CD4-positive, alpha-beta T cell treated with Interferon alpha-2 for 1 hour (primary cell): ENCODE measurements at regions not wholly inside any gene's neighbourhood (a gene's known extent, or its start where the extent isn't known, plus 50 kb on each side); places are given as distances from the start of the nearest gene placed in this dataset.

Source experiments
- DNase-seq, 2 donors: peaks; one replicate each; pipeline ENCODE4 v3.0.0-alpha.2; 2020 to 2022

DNA sequence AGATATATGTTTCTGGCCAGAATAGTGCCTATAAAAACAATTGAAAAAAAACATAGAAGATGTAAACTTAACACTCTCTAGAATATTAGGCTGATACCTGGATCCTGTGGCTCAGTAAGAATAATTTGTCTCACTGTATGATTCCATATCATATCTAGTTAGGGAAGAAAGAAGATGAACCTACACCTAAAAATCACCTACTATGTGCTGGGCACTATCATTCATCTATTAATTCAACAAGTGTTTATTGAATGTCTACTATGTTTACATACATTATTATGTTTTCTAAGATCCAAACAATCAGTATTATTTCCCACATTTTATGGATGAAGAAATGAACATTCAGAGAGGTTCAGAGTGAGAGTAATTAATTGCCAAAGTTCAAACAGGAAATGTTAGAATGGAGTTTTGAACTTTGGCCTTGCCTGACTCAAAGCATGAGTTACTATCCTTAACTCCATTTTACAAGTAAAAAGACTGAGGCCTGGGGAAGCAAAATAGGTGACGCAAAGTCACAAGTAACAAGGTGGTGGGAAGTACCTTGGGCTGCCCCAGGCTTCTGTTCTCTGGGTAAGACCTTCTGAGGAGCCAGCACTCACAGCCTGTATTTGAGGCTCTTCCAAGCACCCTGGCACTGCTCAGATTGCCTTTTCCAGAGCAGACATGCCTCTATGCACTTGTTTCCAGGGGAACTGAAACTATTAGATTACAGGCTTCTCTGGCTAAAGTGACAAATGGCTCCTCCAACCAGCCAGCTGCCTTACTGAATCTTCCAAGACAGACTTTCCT is 111.1 kb upstream of the ACSL4 start:
- no peak for DNase-seq

- no peak for DNase-seq
Measured at GRCh38 chrX:109844986-109845385, 111.9 kb upstream of the ACSL4 start.

DNA sequence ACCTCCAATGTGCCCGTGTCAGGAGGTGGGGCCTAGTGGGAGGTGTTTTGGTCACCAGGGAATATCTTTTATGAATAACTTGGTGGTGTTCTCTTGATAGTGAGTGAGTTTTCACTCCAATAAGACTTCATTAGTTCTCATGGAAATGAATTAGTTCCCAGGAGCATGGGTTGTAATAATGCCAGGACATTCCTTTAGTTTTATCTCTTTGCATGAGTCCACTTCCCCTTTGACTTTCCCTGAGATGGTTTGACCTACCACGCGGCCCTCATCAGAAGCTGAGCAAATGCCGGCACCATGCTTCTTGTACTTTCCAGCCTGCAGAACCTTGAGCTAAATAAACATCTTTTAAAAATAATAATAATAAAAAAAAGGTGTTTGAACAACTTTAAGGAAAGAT is 112.9 kb upstream of the ACSL4 start:
- DNase-seq = no peak

- DNase-seq = no peak
Measured at GRCh38 chrX:109847257-109848187, 114.5 kb upstream of the ACSL4 start.

DNA sequence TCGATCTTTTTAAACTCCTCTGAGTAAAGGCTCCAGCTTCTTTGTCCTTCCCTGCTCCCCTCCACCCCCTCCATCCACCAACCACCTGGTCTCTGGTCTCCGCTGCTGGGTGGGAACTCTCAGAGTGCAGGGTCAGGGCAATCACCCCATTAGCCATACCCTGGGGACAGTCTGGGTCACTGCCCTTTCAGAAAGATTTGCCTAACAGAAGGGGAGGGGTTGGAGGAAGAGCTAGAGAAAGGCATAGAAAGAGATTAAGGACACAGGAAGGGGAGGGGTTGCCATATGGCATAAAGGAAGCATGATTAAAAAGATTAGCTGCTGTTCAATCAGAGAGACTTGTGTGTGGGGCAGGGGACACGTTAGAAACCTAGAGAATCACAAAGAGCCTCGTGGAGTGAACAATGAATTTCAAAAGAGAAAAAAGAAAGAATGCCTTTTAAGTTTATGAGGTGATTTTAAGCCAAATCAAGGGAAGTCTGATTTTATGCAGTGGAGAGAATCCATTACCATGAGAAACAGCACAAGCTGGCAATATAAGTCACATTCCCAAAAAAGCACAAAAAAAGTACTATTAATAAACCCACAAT is 115.5 kb upstream of the ACSL4 start:
- DNase-seq = no peak

GRCh38 chrX:109854096-109854495 is 121.0 kb upstream of the ACSL4 start:
- DNase-seq = no peak

DNA sequence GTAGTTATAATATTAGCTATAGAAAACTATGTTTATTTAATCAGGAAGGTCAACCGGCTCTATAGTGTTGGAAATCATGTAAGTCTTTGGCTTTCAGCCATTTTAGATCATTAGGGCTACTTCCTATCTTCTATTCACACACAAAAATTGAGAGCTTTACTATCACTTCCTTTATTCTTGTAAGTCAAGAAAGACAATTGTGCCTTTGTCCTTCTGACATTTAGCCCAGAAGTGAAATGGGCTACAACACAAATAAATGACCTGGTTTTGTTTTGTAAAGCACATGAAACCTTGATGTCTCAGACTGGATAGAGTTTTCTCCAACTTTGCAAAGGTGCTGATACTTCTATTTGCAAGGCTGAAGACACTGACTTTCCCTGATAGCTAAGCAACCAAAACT is 122.4 kb upstream of the ACSL4 start:
- DNase-seq = no peak

- peak; percentile 4 to 57 for DNase-seq
Measured at GRCh38 chrX:109856974-109857373, 123.9 kb upstream of the ACSL4 start.

DNA sequence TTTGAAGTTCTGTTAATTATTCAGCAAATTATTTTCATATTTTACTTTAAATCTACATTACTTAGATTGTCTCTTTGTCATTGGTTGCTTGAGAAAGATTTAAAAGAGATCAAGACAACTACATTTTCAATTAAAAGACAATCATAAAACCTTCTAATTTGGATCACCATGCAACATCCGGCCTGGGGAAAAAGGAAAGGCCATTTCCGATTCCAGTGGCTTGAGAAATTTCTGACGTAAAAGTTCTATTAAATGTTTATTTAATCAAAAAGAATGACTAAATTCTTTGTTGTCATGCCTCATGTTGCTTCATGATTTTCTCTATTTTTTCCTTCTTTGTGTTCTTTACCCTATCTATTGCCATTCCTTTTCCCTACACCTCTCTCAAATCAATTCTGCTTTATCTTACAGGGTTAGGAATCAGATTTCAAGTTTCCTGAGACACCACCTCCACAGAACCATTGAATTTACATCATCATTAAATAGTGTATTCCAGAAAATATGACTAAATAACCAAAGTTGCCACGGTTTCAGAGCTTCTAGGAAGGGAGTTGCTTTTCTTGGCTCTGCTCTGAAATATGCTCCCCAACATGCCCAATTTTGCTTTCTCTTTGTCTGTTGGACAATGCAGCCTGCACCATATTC is 124.6 kb upstream of the ACSL4 start:
- DNase-seq = no peak

DNA sequence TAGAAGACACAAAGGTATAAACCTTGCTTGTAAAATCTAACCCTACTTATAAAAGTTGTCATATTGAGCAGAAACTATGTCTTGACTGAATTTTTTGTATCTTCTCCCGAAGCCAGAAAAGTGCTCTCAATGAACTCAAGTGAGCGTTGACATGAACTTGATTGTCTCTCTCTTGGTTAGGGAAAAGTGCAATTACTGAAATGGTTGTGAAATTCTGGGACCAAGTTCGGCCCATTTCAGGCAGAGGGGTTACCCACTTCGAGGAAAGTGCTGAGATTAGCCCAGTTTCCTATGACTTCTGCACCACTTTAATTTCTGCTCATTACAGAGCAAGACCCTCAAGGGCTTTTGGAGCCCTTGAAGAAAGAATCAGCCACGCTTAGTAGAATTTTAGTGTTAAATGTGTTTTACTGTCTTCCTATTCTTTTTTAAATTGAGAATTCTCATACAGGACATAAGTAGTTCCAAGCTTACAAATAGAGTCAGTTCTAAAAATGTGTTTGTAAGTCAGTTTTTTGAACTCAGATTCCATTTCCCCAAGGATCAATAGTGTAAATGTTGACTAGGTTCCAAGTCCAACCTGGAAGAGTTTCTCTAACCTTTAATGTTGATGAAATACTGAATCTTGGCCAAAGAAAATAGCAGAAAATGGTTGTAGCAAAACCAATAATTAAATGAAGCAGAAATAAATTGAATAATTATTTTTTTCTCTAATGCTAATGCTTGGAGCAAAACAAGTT is 125.7 kb upstream of the ACSL4 start:
- no peak for DNase-seq

GRCh38 chrX:109859651-109860050 is 126.6 kb upstream of the ACSL4 start:
- DNase-seq = no peak

- no peak for DNase-seq
Measured at GRCh38 chrX:109862433-109862832, 129.4 kb upstream of the ACSL4 start.

DNA sequence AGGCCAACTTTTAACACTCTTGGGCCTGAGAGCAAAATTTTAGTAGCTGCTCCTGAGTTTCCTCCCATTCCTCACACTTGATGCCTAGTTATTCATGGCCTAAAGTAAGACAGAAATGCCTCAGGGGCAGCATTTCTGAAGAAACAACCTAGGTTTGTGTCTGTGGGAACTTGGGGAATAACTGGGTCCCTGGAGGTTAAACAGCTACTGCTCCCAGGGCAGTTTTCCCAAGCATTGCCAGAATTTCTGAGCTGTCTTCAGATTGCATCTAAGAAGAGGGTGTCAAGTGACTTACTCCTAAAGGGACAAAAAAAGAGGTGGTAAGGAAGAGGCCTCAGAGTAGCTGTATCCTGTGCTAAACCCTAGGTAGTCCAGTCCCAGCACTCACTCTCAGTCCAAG is 130.8 kb upstream of the ACSL4 start:
- DNase-seq = no peak

DNA sequence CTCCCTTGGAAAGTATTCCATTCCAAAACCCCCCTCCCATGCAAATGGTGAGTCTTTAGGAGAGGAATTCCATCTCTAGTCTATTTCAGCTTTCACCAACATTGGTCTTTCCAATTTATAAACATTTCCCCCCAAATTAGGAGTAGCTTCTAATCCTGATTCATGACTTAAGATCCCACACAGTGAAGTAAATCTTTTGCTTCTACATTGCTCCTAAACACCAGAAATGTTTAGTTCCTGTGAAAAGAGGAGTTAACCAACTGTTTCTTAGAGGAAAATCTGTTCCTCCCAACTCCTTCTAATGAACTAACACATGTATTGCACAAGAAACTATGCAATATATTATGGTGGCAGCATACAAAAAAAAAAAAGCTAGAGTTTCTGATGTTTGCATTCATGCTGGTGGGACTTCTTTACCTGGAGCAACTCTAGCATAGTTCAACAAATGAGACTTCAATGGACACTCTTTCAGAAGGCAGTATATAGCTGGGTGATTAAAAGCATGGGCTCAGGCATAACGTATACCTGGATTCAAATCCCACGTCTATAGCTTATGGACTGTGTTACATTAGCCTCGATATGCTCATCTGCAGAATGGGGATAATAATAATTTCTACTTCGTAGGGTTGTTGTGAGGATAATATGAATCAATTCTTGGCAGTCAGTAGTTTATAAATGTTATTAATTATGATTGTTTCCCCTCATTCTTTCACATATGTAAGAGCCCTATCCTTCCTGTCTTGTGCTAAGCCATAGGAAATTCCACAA is 131.6 kb upstream of the TMEM164 start:
- DNase-seq = no peak

DNA sequence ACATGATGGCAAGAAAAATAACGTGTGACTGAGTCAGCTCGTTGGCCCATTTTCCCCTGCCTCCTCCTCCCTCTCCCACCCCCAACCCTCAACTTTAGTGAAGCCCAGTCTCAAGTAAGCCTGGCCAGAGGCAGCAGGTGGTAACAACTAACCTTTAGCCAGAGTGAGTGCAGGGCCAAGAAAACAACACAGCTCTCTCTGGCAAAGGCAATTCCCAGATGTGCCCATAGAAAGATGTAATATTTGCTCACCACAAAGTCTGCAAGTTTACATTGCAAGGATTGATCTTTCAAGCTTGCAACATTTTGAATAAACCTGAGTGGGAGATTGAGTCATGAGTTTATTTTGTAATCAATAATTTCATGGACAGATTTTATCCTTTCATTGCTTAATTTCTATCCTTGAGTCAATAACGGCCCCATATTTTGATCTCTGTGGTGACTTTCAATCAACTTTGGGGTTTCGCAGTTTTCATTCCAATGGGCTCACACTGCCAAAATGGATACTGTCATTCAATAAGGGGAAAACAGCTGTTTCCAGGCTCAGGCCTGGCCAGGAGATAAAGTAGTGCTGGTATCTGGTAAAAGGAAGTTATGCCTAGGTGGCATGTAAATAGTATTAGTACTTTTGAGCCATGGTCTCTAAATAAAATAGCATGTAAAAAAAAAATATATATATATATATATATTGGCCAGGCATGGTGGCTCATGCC is 130.7 kb upstream of the TMEM164 start:
- no peak for DNase-seq

GRCh38 chrX:109873574-109873973 is 129.3 kb upstream of the TMEM164 start:
- no peak for DNase-seq

- DNase-seq = no peak
Measured at GRCh38 chrX:109873983-109874382, 128.9 kb upstream of the TMEM164 start.

GRCh38 chrX:109874548-109874947 is 128.4 kb upstream of the TMEM164 start:
- DNase-seq = no peak

DNA sequence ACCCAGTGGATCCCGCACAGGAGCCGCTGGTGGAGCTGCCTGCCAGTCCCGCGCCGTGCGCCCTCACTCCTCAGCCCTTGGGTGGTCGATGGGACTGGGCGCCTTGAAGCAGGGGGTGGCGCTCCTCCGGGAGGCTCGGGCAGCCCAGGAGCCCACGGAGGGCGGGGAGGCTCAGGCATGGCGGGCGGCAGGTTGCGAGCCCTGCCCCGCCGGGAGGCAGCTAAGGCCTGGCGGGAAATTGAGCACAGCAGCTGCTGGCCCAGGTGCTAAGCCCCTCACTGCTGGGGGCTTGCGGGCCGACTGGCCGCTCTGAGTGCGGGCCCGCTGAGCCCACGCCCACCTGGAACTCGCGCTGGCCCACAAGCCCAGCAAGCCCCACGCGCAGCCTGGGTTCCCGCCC is 127.1 kb upstream of the TMEM164 start:
- DNase-seq = no peak

DNA sequence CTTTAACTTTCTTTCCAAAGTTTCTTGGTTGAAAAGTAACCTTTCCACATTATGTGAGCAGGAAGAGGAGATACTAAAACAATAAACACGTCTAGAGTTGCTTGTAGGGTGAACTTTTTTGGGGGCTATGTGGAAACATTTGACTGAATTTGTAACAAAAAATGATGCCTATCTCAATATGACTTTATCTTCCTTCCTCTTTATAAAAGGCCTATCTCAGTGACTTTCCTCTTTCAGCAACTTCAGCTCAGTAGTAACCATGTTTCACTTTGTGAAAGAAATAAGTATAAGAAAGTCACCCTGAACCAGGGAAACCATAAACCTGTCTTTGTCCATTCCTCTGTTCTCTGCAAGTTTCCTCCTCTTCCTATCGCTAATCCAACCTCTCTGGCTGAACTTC is 124.7 kb upstream of the TMEM164 start:
- no peak for DNase-seq

GRCh38 chrX:109879991-109880390 is 122.9 kb upstream of the TMEM164 start:
- DNase-seq = no peak
